ENCODE measurements at regions not wholly inside any gene's neighbourhood (a gene's known extent, or its start where the extent isn't known, plus 50 kb on each side); places are given as distances from the start of the nearest gene placed in this dataset.

- Histone ChIP-seq H3K36me3 (ENCODE audit: control insufficient read depth in 4 of 4, insufficient read depth in 4 of 4, low read length in 4 of 4) (no peaks in the 10 kb centered on the region), H3K9ac (ENCODE audit: insufficient read depth in 1 of 2, low read length in 2 of 2) (no peak overlapping the region), H3K4me1 (ENCODE audit: control insufficient read depth in 5 of 5, insufficient read depth in 5 of 5, low read length in 5 of 5) (no peaks in the 10 kb centered on the region), H3K27me3 (ENCODE audit: control insufficient read depth in 3 of 3, insufficient read depth in 3 of 3, low read length in 2 of 3) (no peaks in the 10 kb centered on the region), H3K27ac (ENCODE audit: low read depth in 1 of 2, low read length in 1 of 2) (no peak overlapping the region), H3K9me3 (ENCODE audit: control insufficient read depth in 4 of 4, insufficient read depth in 3 of 4, low read length in 3 of 4) (no peaks in the 10 kb centered on the region), H3K4me3 (no peak overlapping the region)
- TF ChIP-seq CTCF (IDR thresholded peaks at IDR 0.05; ENCODE audit: control extremely low read depth, extremely low read depth): no peak
- DNase-seq: no peak
- 63 to 69% methylated on average over 5 of the region's 5 CpGs for WGBS, 2 donors
- ATAC-seq (ENCODE audit: insufficient read depth, low FRiP score): no peak
These were observed 247.9 kb upstream of the GALNTL6 start for GRCh38 chr4:171565130-171565788.

- H3K4me1 ChIP-seq (ENCODE audit: control insufficient read depth in 5 of 5, insufficient read depth in 5 of 5, low read length in 5 of 5): no peaks in the 10 kb centered on the region
- no peak overlapping the region for H3K4me3 ChIP-seq
- H3K9me3 ChIP-seq (ENCODE audit: control insufficient read depth in 4 of 4, insufficient read depth in 3 of 4, low read length in 3 of 4): no peaks in the 10 kb centered on the region
- DNase-seq (no peak), ATAC-seq (ENCODE audit: insufficient read depth, low FRiP score) (no peak)
- H3K27me3 ChIP-seq (ENCODE audit: control insufficient read depth in 3 of 3, insufficient read depth in 3 of 3, low read length in 2 of 3): no peaks in the 10 kb centered on the region
- no peak overlapping the region for H3K9ac ChIP-seq (ENCODE audit: insufficient read depth in 1 of 2, low read length in 2 of 2)
- TF ChIP-seq CTCF (IDR thresholded peaks at IDR 0.05; ENCODE audit: control extremely low read depth, extremely low read depth): no peak
- WGBS, 2 donors: 77 to 83% methylated on average over 1 of the region's 1 CpG
- no peaks in the 10 kb centered on the region for H3K36me3 ChIP-seq (ENCODE audit: control insufficient read depth in 4 of 4, insufficient read depth in 4 of 4, low read length in 4 of 4)
- no peak overlapping the region for H3K27ac ChIP-seq (ENCODE audit: low read depth in 1 of 2, low read length in 1 of 2)
These were observed 251.8 kb upstream of the GALNTL6 start for GRCh38 chr4:171561419-171561818.

- TF ChIP-seq CTCF (IDR thresholded peaks at IDR 0.05; ENCODE audit: control extremely low read depth, extremely low read depth): no peak
- no peaks in the 10 kb centered on the region for H3K4me1 ChIP-seq (ENCODE audit: control insufficient read depth in 5 of 5, insufficient read depth in 5 of 5, low read length in 5 of 5)
- H3K36me3 ChIP-seq (ENCODE audit: control insufficient read depth in 4 of 4, insufficient read depth in 4 of 4, low read length in 4 of 4): no peaks in the 10 kb centered on the region
- H3K9ac ChIP-seq (ENCODE audit: insufficient read depth in 1 of 2, low read length in 2 of 2): no peak overlapping the region
- no peaks in the 10 kb centered on the region for H3K9me3 ChIP-seq (ENCODE audit: control insufficient read depth in 4 of 4, insufficient read depth in 3 of 4, low read length in 3 of 4)
- H3K27ac ChIP-seq (ENCODE audit: low read depth in 1 of 2, low read length in 1 of 2): no peak overlapping the region
- 89 to 90% methylated on average over 5 of the region's 5 CpGs for whole genome bisulfite sequencing, 2 donors
- no peak overlapping the region for H3K4me3 ChIP-seq
- H3K27me3 ChIP-seq (ENCODE audit: control insufficient read depth in 3 of 3, insufficient read depth in 3 of 3, low read length in 2 of 3): no peaks in the 10 kb centered on the region
- ATAC-seq (ENCODE audit: insufficient read depth, low FRiP score) (no peak), DNase-seq (no peak)
These were observed 259.2 kb upstream of the GALNTL6 start for GRCh38 chr4:171553961-171554360.

- Histone ChIP-seq H3K4me3 (no peak overlapping the region), H3K9ac (ENCODE audit: insufficient read depth in 1 of 2, low read length in 2 of 2) (no peak overlapping the region), H3K36me3 (ENCODE audit: control insufficient read depth in 4 of 4, insufficient read depth in 4 of 4, low read length in 4 of 4) (no peaks in the 10 kb centered on the region), H3K27me3 (ENCODE audit: control insufficient read depth in 3 of 3, insufficient read depth in 3 of 3, low read length in 2 of 3) (no peaks in the 10 kb centered on the region), H3K9me3 (ENCODE audit: control insufficient read depth in 4 of 4, insufficient read depth in 3 of 4, low read length in 3 of 4) (no peaks in the 10 kb centered on the region), H3K27ac (ENCODE audit: low read depth in 1 of 2, low read length in 1 of 2) (no peak overlapping the region), H3K4me1 (ENCODE audit: control insufficient read depth in 5 of 5, insufficient read depth in 5 of 5, low read length in 5 of 5) (no peaks in the 10 kb centered on the region)
- ATAC-seq (ENCODE audit: insufficient read depth, low FRiP score) (no peak), DNase-seq (no peak)
- 72 to 83% methylated on average over 2 of the region's 2 CpGs for WGBS, 2 donors
- TF ChIP-seq CTCF (IDR thresholded peaks at IDR 0.05; ENCODE audit: control extremely low read depth, extremely low read depth): no peak
These were observed 270.6 kb upstream of the GALNTL6 start for GRCh38 chr4:171542640-171543039.
